ENCODE measurements at regions not wholly inside any gene's neighbourhood (a gene's known extent, or its start where the extent isn't known, plus 50 kb on each side); places are given as distances from the start of the nearest gene placed in this dataset.

DNA sequence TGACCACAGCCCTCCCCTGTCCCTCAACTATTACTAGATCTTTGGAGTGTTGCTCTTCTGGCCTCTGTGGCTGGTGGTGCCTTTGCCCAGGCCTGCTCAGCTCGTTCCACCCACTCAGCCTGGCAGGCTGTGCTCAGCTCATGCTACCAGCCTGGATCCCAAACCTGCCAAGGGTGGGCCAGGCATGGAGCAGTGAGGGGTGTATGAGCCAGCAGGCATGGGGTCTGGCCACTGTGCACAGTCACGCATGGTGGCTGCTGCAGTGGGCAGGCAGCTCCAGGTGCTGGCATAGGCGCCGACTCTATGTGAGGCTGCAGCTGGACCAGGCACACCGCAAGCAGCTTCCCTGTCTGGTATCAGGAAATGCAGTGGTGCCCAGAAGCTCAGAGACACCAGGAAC lies 449.9 kb downstream of the MATN1 start:
- no peak for DNase-seq (ENCODE audit: insufficient read length)
- FAIRE-seq = no peak
- TF ChIP-seq POLR2A (IDR thresholded peaks at IDR 0.05; ENCODE audit: low read depth, low read length) = no peak
- TF ChIP-seq TAF1 (IDR thresholded peaks at IDR 0.05; ENCODE audit: borderline replicate concordance, low read depth, low read length) = no peak
- no peak for TF ChIP-seq POLR2AphosphoS5 (IDR thresholded peaks at IDR 0.05; ENCODE audit: low read depth, low read length)

GRCh38 chr1:30273021-30273325 lies 450.4 kb downstream of the MATN1 start:
- TF ChIP-seq POLR2AphosphoS5 (IDR thresholded peaks at IDR 0.05; ENCODE audit: low read depth, low read length) = no peak
- TF ChIP-seq POLR2A (IDR thresholded peaks at IDR 0.05; ENCODE audit: low read depth, low read length) = no peak
- TF ChIP-seq TAF1 (IDR thresholded peaks at IDR 0.05; ENCODE audit: borderline replicate concordance, low read depth, low read length) = no peak
- no peak for DNase-seq (ENCODE audit: insufficient read length)
- no peak for FAIRE-seq

DNA sequence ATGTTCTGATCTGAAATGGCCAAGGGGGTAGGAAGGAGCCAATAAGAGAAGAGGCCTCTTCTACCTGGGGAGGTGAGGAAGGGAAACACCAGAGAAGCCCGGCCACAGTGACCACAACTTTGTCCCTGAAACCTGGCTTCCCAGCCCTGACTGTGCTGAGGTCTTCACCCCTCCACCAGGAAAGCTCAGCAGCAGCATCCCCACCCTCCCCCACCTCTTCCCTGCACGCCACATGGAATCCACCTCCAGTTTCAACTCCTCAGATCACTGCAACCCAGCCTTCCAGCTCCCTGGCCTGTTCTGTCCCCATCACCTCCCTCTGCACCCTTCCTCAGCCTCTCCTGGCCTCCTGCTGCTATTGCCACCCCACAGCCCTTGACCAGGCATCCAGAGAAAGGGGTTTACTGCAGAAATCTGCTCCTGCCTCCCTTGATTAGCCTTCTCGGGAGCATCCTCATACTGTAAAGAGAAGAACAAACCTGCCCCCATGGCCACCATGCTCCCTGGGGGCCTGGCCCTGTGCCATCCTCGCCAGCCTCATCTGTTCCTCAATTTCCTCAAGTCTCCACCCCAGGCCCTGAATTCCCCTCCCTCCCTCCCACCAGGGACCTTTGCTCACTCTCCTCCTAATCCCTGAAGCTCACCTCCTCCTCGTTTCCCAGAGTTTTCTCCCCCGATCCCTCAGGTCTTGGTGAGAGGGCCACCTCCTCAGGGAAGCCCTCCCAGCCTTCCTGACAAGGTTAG lies 450.9 kb downstream of the MATN1 start:
- FAIRE-seq (no peak), DNase-seq (ENCODE audit: insufficient read length) (no peak)
- no peak for TF ChIP-seq POLR2A (IDR thresholded peaks at IDR 0.05; ENCODE audit: low read depth, low read length)
- no peak for TF ChIP-seq TAF1 (IDR thresholded peaks at IDR 0.05; ENCODE audit: borderline replicate concordance, low read depth, low read length)
- no peak for TF ChIP-seq POLR2AphosphoS5 (IDR thresholded peaks at IDR 0.05; ENCODE audit: low read depth, low read length)

- FAIRE-seq = no peak
- no peak for TF ChIP-seq POLR2AphosphoS5 (IDR thresholded peaks at IDR 0.05; ENCODE audit: low read depth, low read length)
- DNase-seq (ENCODE audit: insufficient read length) = no peak
Measured at GRCh38 chr1:30271401-30272276, 451.7 kb downstream of the MATN1 start.

DNA sequence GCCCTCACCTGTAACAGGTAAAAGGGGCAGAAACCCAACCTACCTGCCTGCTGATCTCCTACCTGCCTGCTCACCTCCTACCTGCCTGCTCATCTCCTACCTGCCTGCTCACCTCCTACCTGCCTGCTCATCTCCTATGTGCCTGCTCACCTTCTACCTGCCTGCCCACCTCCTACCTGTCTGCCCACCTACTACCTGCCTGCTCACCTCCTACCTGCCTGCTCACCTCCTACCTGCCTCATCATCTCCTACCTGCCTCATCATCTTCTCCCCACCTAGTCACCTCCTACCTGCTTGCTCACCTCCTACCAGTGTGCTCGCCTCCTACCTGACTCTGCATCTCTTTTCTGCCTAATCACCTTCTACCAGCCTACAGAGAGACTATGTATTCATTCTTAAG lies 452.9 kb downstream of the MATN1 start:
- no peak for FAIRE-seq
- no peak for TF ChIP-seq POLR2A (IDR thresholded peaks at IDR 0.05; ENCODE audit: low read depth, low read length)
- TF ChIP-seq POLR2AphosphoS5 (IDR thresholded peaks at IDR 0.05; ENCODE audit: low read depth, low read length) = no peak
- no peak for TF ChIP-seq TAF1 (IDR thresholded peaks at IDR 0.05; ENCODE audit: borderline replicate concordance, low read depth, low read length)
- no peak for DNase-seq (ENCODE audit: insufficient read length)

DNA sequence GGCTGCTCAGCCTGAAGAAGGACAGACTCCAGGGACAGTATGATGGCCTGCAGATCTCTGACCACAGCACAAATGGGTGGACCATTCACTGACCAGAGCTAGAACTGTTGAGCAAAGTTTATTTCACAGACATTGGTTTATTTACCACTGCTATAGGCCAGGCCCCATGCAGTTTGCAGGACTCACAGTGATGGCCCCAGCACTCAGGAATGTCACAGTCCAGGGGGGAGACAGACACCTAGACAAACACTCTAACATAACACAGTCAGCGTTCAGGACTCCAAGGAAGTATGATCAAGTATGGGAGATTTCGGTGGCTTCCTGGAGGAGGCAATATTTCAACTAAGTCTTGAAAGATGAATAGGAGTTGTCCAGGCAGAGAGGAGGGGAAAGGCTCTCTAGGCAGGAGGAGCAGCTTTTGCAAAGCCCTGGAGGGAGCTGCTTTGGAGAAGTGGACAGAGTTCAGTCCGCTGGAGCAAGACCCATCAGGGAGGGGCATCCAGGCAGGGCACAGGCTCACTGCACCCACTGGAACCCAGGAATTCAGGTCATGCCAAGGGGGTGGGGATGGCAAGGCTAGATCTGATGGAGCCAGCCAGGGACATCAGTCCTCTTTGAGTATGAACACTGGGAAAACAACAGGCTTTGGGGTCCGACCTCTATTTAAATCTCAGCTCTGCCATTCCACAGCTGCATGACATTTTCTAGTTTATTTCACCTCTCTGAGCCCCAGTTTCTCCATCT lies 454.3 kb downstream of the MATN1 start:
- FAIRE-seq = no peak
- TF ChIP-seq POLR2A (IDR thresholded peaks at IDR 0.05; ENCODE audit: low read depth, low read length) = no peak
- TF ChIP-seq POLR2AphosphoS5 (IDR thresholded peaks at IDR 0.05; ENCODE audit: low read depth, low read length) = no peak
- no peak for TF ChIP-seq TAF1 (IDR thresholded peaks at IDR 0.05; ENCODE audit: borderline replicate concordance, low read depth, low read length)
- no peak for DNase-seq (ENCODE audit: insufficient read length)

DNA sequence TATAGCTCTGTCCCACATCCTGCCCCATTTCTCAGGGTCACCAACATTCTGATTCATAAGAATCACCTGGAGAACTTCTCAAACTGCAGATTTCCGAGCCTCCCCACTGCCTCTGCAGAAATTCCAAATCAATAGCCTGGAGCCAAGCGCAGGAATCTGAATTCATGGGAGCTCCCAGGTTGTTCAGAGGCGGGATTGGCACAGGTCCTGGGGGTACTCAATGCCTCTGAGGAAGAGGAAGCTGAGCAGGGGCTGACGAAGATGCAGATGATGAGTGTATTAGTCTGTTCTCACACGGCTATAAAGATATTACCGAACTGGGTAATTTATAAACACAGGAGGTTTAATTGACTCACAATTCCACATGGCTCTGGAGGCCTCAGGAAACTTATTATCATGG lies 455.5 kb downstream of the MATN1 start:
- TF ChIP-seq POLR2A (IDR thresholded peaks at IDR 0.05; ENCODE audit: low read depth, low read length) (no peak), POLR2AphosphoS5 (IDR thresholded peaks at IDR 0.05; ENCODE audit: low read depth, low read length) (no peak), TAF1 (IDR thresholded peaks at IDR 0.05; ENCODE audit: borderline replicate concordance, low read depth, low read length) (no peak)
- FAIRE-seq (no peak), DNase-seq (ENCODE audit: insufficient read length) (no peak)

- DNase-seq (ENCODE audit: insufficient read length) (no peak), FAIRE-seq (no peak)
- no peak for TF ChIP-seq POLR2A (IDR thresholded peaks at IDR 0.05; ENCODE audit: low read depth, low read length)
- no peak for TF ChIP-seq TAF1 (IDR thresholded peaks at IDR 0.05; ENCODE audit: borderline replicate concordance, low read depth, low read length)
- TF ChIP-seq POLR2AphosphoS5 (IDR thresholded peaks at IDR 0.05; ENCODE audit: low read depth, low read length) = no peak
Measured at GRCh38 chr1:30267046-30267445, 456.3 kb downstream of the MATN1 start.

DNA sequence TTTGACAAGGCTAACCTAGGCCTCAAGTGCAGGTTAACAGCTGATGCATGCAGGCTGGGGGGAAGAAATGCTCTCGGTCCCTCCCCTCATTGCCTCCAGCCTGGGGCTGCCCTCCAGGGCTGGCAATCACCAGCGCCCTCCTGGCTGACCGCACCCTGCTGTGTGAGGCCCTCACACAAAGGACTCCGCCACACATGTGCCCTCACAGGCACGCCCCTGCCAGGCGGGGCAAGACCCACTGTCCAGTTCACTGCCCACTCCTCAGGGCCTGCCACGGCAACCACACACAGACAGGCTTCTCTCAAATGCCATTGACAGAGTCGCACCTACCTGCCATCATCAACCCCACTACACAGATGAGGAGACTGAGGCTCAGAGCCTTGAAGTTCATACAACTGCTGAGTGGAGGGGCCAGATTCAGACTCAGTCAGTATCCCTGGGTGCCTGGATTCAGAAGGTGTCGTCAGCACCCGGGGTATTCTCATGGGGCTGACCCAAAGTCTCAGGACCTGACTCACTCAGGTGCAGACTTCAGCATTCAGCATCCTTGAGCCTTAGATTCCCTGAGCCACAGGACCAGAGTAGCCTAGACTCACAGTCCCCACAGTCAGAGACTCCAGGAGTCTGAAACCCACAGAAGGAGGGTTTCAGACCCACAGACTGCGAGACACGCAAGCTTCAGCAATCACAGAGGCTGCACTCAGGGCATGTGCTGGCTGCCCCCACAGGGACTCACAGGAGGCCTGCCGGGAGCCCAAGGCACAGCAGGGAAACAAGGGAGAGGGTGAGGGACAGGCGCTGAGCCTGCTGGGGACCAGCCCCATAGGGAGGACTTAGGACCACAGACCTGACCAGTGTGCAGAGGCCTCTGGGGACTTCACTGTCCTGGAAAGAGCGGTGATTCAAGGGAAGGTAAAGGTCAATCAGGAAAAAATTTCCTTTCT lies 458.0 kb downstream of the MATN1 start:
- DNase-seq (ENCODE audit: insufficient read length) = no peak
- TF ChIP-seq POLR2A (IDR thresholded peaks at IDR 0.05; ENCODE audit: low read depth, low read length) (no peak), POLR2AphosphoS5 (IDR thresholded peaks at IDR 0.05; ENCODE audit: low read depth, low read length) (no peak), TAF1 (IDR thresholded peaks at IDR 0.05; ENCODE audit: borderline replicate concordance, low read depth, low read length) (no peak)
- no peak for FAIRE-seq

DNA sequence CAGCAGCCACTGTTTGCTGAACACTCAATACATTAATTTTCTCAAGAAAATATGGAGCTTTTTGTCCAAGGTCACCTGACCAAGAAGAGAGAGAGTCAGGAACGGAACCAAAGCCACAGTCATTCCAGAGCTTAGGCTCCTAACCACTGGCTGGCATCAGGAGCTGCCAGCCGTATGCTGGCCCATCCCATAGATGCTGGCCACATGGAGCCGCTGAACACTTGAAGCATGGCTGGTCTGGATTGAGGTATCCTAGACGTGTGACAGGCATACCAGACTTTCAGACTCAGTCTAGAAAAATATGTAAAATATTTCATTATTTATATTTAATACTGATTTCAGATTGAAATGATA lies 458.7 kb downstream of the MATN1 start:
- TF ChIP-seq POLR2A (IDR thresholded peaks at IDR 0.05; ENCODE audit: low read depth, low read length) = no peak
- TF ChIP-seq POLR2AphosphoS5 (IDR thresholded peaks at IDR 0.05; ENCODE audit: low read depth, low read length) = no peak
- TF ChIP-seq TAF1 (IDR thresholded peaks at IDR 0.05; ENCODE audit: borderline replicate concordance, low read depth, low read length) = no peak
- FAIRE-seq = no peak

More for the DNA sequence above, 458.7 kb downstream of the MATN1 start:
- no peak for DNase-seq (ENCODE audit: insufficient read length)
